GM19238 (cell line): ENCODE measurements at regions not wholly inside any gene's neighbourhood (a gene's known extent, or its start where the extent isn't known, plus 50 kb on each side); places are given as distances from the start of the nearest gene placed in this dataset.

Source experiments
- DNase-seq: peaks from one replicate; pipeline ENCODE4 v3.0.0; 2011; ENCODE audit warnings: low spot score; ENCODE audit not compliant: insufficient read length

GRCh38 chr1:25082216-25082899 is 149.9 kb downstream of the SYF2 start:
- DNase-seq, result no peak

GRCh38 chr1:25081496-25081895 is 150.8 kb downstream of the SYF2 start:
- DNase-seq, result no peak

- DNase-seq, result no peak
Observed at GRCh38 chr1:25080294-25081209, 150.5 kb upstream of the RUNX3 start.

GRCh38 chr1:25079048-25079447 is 149.0 kb upstream of the RUNX3 start:
- no peak for DNase-seq

GRCh38 chr1:25074351-25075227 is 144.5 kb upstream of the RUNX3 start:
- no peak for DNase-seq

- no peak for DNase-seq
Observed at GRCh38 chr1:25073640-25074270, 143.7 kb upstream of the RUNX3 start.

GRCh38 chr1:25072461-25072860 is 142.4 kb upstream of the RUNX3 start:
- no peak for DNase-seq

GRCh38 chr1:25068829-25069228 is 138.8 kb upstream of the RUNX3 start:
- DNase-seq, result no peak

GRCh38 chr1:25068316-25068715 is 138.2 kb upstream of the RUNX3 start:
- DNase-seq, result no peak

GRCh38 chr1:25067518-25068251 is 137.6 kb upstream of the RUNX3 start:
- no peak for DNase-seq

GRCh38 chr1:25066731-25067517 is 136.8 kb upstream of the RUNX3 start:
- no peak for DNase-seq

- DNase-seq, result no peak
Observed at GRCh38 chr1:25066256-25066655, 136.2 kb upstream of the RUNX3 start.

GRCh38 chr1:25065795-25066238 is 135.7 kb upstream of the RUNX3 start:
- DNase-seq, result no peak

GRCh38 chr1:25065321-25065721 is 135.2 kb upstream of the RUNX3 start:
- DNase-seq, result no peak

GRCh38 chr1:25064465-25065240 is 134.6 kb upstream of the RUNX3 start:
- DNase-seq, result no peak

GRCh38 chr1:25063591-25064416 is 133.7 kb upstream of the RUNX3 start:
- no peak for DNase-seq

- no peak for DNase-seq
Observed at GRCh38 chr1:25062621-25063255, 132.7 kb upstream of the RUNX3 start.
